Retinal pigment epithelial cell (primary cell): ENCODE measurements at regions not wholly inside any gene's neighbourhood (a gene's known extent, or its start where the extent isn't known, plus 50 kb on each side); places are given as distances from the start of the nearest gene placed in this dataset.

Experiments
- DNase-seq: peaks from one replicate; pipeline ENCODE4 v3.0.0-alpha.2; 2010; ENCODE audit warnings: low read depth
- H3K4me3 ChIP-seq: 2 replicates; pipeline ENCODE4 v1.5.1; 2011; ENCODE audit warnings: mild to moderate bottlenecking, low read length, control low read depth, moderate library complexity
- CTCF ChIP-seq: conservative IDR thresholded peaks from 2 replicates; pipeline ENCODE4 v1.5.1; 2011; ENCODE audit warnings: low read depth, low read length, control low read depth, inconsistent platforms

GRCh38 chr5:32953694-32954093, 242.6 kb downstream of the NPR3 start:
- H3K4me3 ChIP-seq: no peak overlapping the region
- TF ChIP-seq CTCF: no peak
- DNase-seq: no peak

- TF ChIP-seq CTCF: no peak
- H3K4me3 ChIP-seq: no peak overlapping the region
- no peak for DNase-seq
Observed at GRCh38 chr5:32955814-32956213, 244.7 kb downstream of the NPR3 start.

- DNase-seq: no peak
Observed at GRCh38 chr5:32960340-32961058, 249.4 kb downstream of the NPR3 start.

DNA sequence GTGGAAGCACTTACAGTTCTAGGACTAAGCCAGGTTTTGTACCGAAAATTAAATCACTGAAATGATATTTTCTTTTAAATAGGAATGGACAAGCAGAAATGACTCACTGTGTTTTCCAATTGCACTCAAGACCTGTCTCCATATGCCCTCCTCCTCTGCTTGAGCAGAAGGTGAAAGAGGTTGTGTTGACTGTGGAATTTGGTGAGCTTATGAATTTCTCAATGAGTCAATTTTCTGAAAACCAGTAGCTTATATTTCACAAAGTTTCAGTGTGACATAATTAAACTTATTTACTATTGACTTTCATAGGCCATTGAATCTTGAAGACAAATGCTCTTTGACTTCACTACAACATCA, 249.9 kb downstream of the NPR3 start:
- DNase-seq: no peak
- H3K4me3 ChIP-seq: no peak overlapping the region
- no peak for TF ChIP-seq CTCF

More at GRCh38 chr5:32960340-32961058, 249.4 kb downstream of the NPR3 start:
- no peak overlapping the region for H3K4me3 ChIP-seq
- no peak for TF ChIP-seq CTCF

DNA sequence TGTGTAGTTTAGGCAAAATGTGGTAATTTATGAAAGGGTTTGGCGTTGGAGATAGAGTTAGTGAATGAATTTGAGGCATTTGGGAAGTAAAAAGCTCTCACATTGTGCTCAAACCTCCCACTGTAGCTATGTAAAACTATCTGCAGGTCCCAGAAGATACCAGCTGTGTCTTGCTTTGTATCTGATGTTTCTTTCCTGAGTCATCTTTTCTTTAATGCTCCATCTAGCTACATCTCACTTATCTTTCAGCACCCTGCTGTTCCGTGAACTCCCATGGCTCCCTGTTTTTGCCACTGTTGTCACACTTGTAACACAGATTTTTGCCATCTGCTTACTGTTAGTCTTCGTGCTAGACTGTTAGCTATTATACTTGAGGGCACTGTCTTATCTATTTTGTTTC, 253.1 kb downstream of the NPR3 start:
- TF ChIP-seq CTCF: no peak
- no peak for DNase-seq
- no peak overlapping the region for H3K4me3 ChIP-seq

GRCh38 chr5:32973646-32974045, 262.5 kb downstream of the NPR3 start:
- TF ChIP-seq CTCF: no peak
- H3K4me3 ChIP-seq: no peak overlapping the region
- DNase-seq: no peak

DNA sequence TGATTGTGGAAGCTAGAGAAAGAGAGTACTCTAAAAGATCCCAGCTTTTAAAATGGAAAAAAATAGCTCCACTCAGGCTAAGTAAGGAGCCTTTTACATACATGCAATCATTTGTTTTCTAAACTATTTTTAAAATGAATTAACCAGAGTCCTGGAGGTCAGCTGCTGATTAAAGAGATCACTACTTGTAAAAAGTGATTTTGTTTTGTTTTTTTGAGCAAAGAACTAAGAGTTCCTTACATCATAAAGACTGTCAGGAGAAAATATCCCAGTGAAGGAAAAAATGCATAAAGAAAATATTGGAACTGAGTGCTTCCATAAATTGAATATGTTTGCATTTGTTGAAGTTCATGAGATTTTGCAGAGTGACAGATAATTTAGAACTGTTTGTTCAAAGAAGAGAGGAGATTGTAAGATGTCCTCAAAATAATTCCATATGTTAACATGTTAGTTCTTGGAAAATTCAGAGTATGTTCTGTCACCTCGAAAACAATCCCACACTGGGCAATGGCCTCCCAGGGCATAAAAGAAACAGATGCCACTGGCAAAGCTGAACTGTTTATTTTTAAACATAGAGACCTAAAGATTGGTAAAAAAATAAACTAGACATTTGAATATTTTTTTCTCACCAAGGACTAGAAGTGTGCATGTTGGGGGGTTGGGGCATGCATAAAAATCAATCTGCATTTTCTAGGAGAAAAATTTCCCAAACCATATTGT, 264.7 kb downstream of the NPR3 start:
- no peak for DNase-seq
- TF ChIP-seq CTCF: no peak
- no peak overlapping the region for H3K4me3 ChIP-seq
